H1 (cell line): ENCODE measurements at regions not wholly inside any gene's neighbourhood (a gene's known extent, or its start where the extent isn't known, plus 50 kb on each side); places are given as distances from the start of the nearest gene placed in this dataset.
A peak's percentile ranks its signal among the peaks of the same experiment; 100 is the strongest.

Experiments used
- CTCF ChIA-PET: fragments of 300-600 bp; sonication (Branson Sonifier 250); formaldehyde crosslinking; loops from one replicate; lab custom pipeline; 2021; ENCODE audit not compliant: partially characterized antibody; lab: Charles Lee
- POLR2A ChIA-PET: fragments of 300-600 bp; sonication (Branson Sonifier 250); formaldehyde crosslinking; loops from one replicate; lab custom pipeline; 2021; ENCODE audit warnings: inconsistent platforms; ENCODE audit not compliant: partially characterized antibody; lab: Charles Lee
- DNase-seq, 2 experiments: peaks; one replicate each; pipeline versions ENCODE4 v3.0.0 to v3.0.0-alpha.2; 2010 to 2022; ENCODE audit warnings: low spot score in 2 of 2, low read depth in 1 of 2, mixed read lengths in 1 of 2
- FAIRE-seq: peaks from 2 replicates; lab custom pipeline; 2011; peaks lifted over from hg19 to GRCh38; lab: Jason Lieb, UNC
- H2AFZ ChIP-seq: 2 replicates; pipeline ENCODE4 v1.8.1; 2012; ENCODE audit warnings: low read length, inconsistent platforms
- H2AK5ac ChIP-seq: 2 replicates; pipeline ENCODE4 v1.6.1; 2013; ENCODE audit warnings: low read depth, low read length
- H2BK120ac ChIP-seq: replicated peaks from 2 replicates; pipeline ENCODE3; 2013; ENCODE audit warnings: low read depth, low read length, inconsistent platforms
- H2BK12ac ChIP-seq: 2 replicates; pipeline ENCODE4 v1.6.1; 2013; ENCODE audit warnings: low read depth, low read length
- H2BK15ac ChIP-seq: 2 replicates; pipeline ENCODE4 v1.6.1; 2013; ENCODE audit warnings: low read length
- H2BK20ac ChIP-seq: 2 replicates; pipeline ENCODE4 v1.6.1; 2013; ENCODE audit warnings: low read length
- H2BK5ac ChIP-seq: 2 replicates; pipeline ENCODE4 v1.6.1; 2013; ENCODE audit warnings: low read depth, low read length
- H3K14ac ChIP-seq: 2 replicates; pipeline ENCODE4 v1.6.1; 2013; ENCODE audit warnings: inconsistent platforms; ENCODE audit not compliant: insufficient read length
- H3K18ac ChIP-seq: 2 replicates; pipeline ENCODE4 v1.6.1; 2013; ENCODE audit warnings: low read length; ENCODE audit errors: extremely low read depth
- H3K23ac ChIP-seq: 2 replicates; pipeline ENCODE4 v1.6.1; 2013; ENCODE audit warnings: inconsistent platforms; ENCODE audit not compliant: insufficient read length
- H3K23me2 ChIP-seq: 2 replicates; pipeline ENCODE4 v1.6.1; 2013; ENCODE audit warnings: low read depth, low read length
- H3K27ac ChIP-seq: 2 replicates; pipeline ENCODE4 v1.6.1; 2011; ENCODE audit warnings: low read depth, low read length, inconsistent platforms
- H3K27me3 ChIP-seq, 4 experiments: replicated peaks in 1 of 4; 1 replicate in 1 of 4; 2 replicates in 3 of 4; pipeline versions ENCODE4 v1.6.1 to v1.8.1; 2011 to 2013; ENCODE audit warnings: low read length in 3 of 4, mild to moderate bottlenecking in 3 of 4, inconsistent platforms in 2 of 4, mixed read lengths in 2 of 4, moderate library complexity in 1 of 4; ENCODE audit not compliant: control insufficient read depth in 3 of 4, insufficient read depth in 3 of 4; ENCODE audit errors: extremely low read depth in 1 of 4
- H3K36me3 ChIP-seq, 4 experiments: 2 replicates each; pipeline versions ENCODE4 v1.6.1 to v1.8.1; 2011 to 2013; ENCODE audit warnings: mild to moderate bottlenecking in 4 of 4, low read length in 3 of 4, moderate library complexity in 2 of 4, control low read depth in 1 of 4, inconsistent platforms in 1 of 4; ENCODE audit not compliant: insufficient read depth in 4 of 4, control insufficient read depth in 2 of 4
- H3K4ac ChIP-seq: replicated peaks from 2 replicates; pipeline ENCODE3; 2013; ENCODE audit warnings: low read length, low read depth, mixed read lengths, inconsistent platforms; ENCODE audit not compliant: insufficient read length
- H3K4me1 ChIP-seq, 4 experiments: replicated peaks in 1 of 4; 1 replicate in 1 of 4; 2 replicates in 3 of 4; pipeline versions ENCODE4 v1.6.1 to v1.8.1; 2011 to 2013; ENCODE audit warnings: low read length in 3 of 4, inconsistent platforms in 2 of 4, mixed read lengths in 1 of 4; ENCODE audit not compliant: insufficient read depth in 4 of 4, control insufficient read depth in 3 of 4
- H3K4me2 ChIP-seq, 2 experiments: 2 replicates each; pipeline versions ENCODE4 v1.6.1 to v1.8.1; 2011 to 2013; ENCODE audit warnings: low read depth in 2 of 2, low read length in 2 of 2, control low read depth in 1 of 2, inconsistent platforms in 1 of 2, mild to moderate bottlenecking in 1 of 2; ENCODE audit not compliant: insufficient read depth in 1 of 2
- H3K4me3 ChIP-seq, 4 experiments: fragments of 200-600, 300-600 bp in 1 of 4; sonication (generic), shearing (Covaris generic), sonication (Bioruptor Twin) in 1 of 4; 2 replicates each; pipeline versions ENCODE4 v1.5.1 to v1.8.1; 2011 to 2016; ENCODE audit warnings: low read length in 4 of 4, low read depth in 3 of 4, control low read depth in 2 of 4, inconsistent platforms in 2 of 4, mild to moderate bottlenecking in 2 of 4, mixed read lengths in 1 of 4, moderate library complexity in 1 of 4; ENCODE audit not compliant: insufficient read depth in 2 of 4; ENCODE audit errors: extremely low read depth in 1 of 4
- H3K56ac ChIP-seq: replicated peaks from 2 replicates; pipeline ENCODE3; 2013; ENCODE audit warnings: low read depth, mild to moderate bottlenecking, mixed read lengths, low read length, inconsistent platforms; ENCODE audit not compliant: insufficient read length
- H3K79me1 ChIP-seq: 2 replicates; pipeline ENCODE4 v1.6.1; 2013; ENCODE audit warnings: low read depth, low read length, control low read depth
- H3K79me2 ChIP-seq, 2 experiments: 2 replicates each; pipeline versions ENCODE4 v1.6.1 to v1.8.1; 2012 to 2013; ENCODE audit warnings: low read length in 2 of 2, mild to moderate bottlenecking in 2 of 2, inconsistent platforms in 1 of 2; ENCODE audit not compliant: insufficient read depth in 2 of 2, control insufficient read depth in 1 of 2
- H3K9ac ChIP-seq, 4 experiments: replicated peaks in 1 of 4; 1 replicate in 1 of 4; 2 replicates in 3 of 4; pipeline versions ENCODE4 v1.6.1 to v1.8.1; 2011 to 2013; ENCODE audit warnings: low read depth in 3 of 4, low read length in 3 of 4, control low read depth in 2 of 4, mild to moderate bottlenecking in 2 of 4, moderate library complexity in 2 of 4, inconsistent platforms in 1 of 4; ENCODE audit errors: extremely low read depth in 1 of 4
- H3K9me3 ChIP-seq, 2 experiments: 2 replicates each; pipeline versions ENCODE4 v1.6.1 to v1.8.1; 2012 to 2013; ENCODE audit warnings: mild to moderate bottlenecking in 2 of 2, moderate library complexity in 2 of 2, control low read depth in 1 of 2, inconsistent platforms in 1 of 2, low read depth in 1 of 2, low read length in 1 of 2, mixed read lengths in 1 of 2; ENCODE audit not compliant: insufficient read depth in 2 of 2
- H4K20me1 ChIP-seq, 2 experiments: replicated peaks in 1 of 2; 2 replicates each; pipeline versions ENCODE3 to v1.8.1; 2011 to 2013; ENCODE audit warnings: inconsistent platforms in 2 of 2, low read length in 2 of 2, mild to moderate bottlenecking in 1 of 2; ENCODE audit not compliant: insufficient read depth in 2 of 2, control insufficient read depth in 1 of 2
- H4K5ac ChIP-seq: 2 replicates; pipeline ENCODE4 v1.6.1; 2013; ENCODE audit warnings: low read length, low read depth, mixed read lengths, inconsistent platforms; ENCODE audit not compliant: insufficient read length
- H4K8ac ChIP-seq: 2 replicates; pipeline ENCODE4 v1.8.0; 2013; ENCODE audit warnings: mild to moderate bottlenecking, moderate library complexity, low read length, inconsistent platforms; ENCODE audit not compliant: insufficient read depth; ENCODE audit errors: extremely low read depth
- H4K91ac ChIP-seq: replicated peaks from 2 replicates; pipeline ENCODE3; 2013; ENCODE audit warnings: low read length, mixed read lengths, inconsistent platforms; ENCODE audit not compliant: insufficient read length
- ATF3 ChIP-seq: IDR thresholded peaks from 2 replicates; pipeline ENCODE4 v1.6.1; 2011; ENCODE audit warnings: low read depth, mild to moderate bottlenecking, low read length; ENCODE audit not compliant: insufficient read depth
- BACH1 ChIP-seq: IDR thresholded peaks from 2 replicates; pipeline ENCODE4 v1.6.1; 2012; ENCODE audit warnings: low read length, improper control_type of control experiment
- JUND ChIP-seq: IDR thresholded peaks from 2 replicates; pipeline ENCODE4 v1.6.1; 2011; ENCODE audit warnings: mild to moderate bottlenecking, improper control_type of control experiment, low read length
- KDM1A ChIP-seq: fragments of 200-600, 300-600 bp; sonication (generic); IDR thresholded peaks from 2 replicates; pipeline ENCODE4 v1.7.1; 2016; ENCODE audit warnings: mild to moderate bottlenecking, low read length, borderline replicate concordance
- KDM4A ChIP-seq: IDR thresholded peaks from one replicate; pipeline ENCODE4 v1.7.1; 2012; ENCODE audit warnings: low read depth, mild to moderate bottlenecking, moderate library complexity, low read length, inconsistent platforms; ENCODE audit not compliant: severe bottlenecking
- POLR2A ChIP-seq, 2 experiments: IDR thresholded peaks; 1 replicate in 1 of 2; 2 replicates in 1 of 2; pipeline ENCODE4 v1.6.1; 2011; ENCODE audit warnings: low read depth in 2 of 2, low read length in 2 of 2, mild to moderate bottlenecking in 2 of 2; ENCODE audit errors: control extremely low read depth in 1 of 2
- SP4 ChIP-seq: IDR thresholded peaks from 2 replicates; pipeline ENCODE4 v1.6.1; 2012; ENCODE audit warnings: low read length, inconsistent platforms
- TAF1 ChIP-seq: IDR thresholded peaks from 2 replicates; pipeline ENCODE4 v1.6.1; 2011; ENCODE audit warnings: mild to moderate bottlenecking, low read depth, low read length
- TBP ChIP-seq: IDR thresholded peaks from 2 replicates; pipeline ENCODE4 v1.6.1; 2011; ENCODE audit warnings: low read depth, low read length, improper control_type of control experiment
- TEAD4 ChIP-seq: IDR thresholded peaks from 2 replicates; pipeline ENCODE4 v1.6.1; 2012; ENCODE audit warnings: low read depth, low read length, inconsistent platforms, mixed read lengths
- YY1 ChIP-seq: IDR thresholded peaks from 2 replicates; pipeline ENCODE4 v1.6.1; 2011; ENCODE audit warnings: low read depth, mild to moderate bottlenecking, low read length
- WGBS, 2 experiments: shearing (Covaris generic) in 1 of 2; methylation state at CpG; one replicate each; pipeline versions ENCODE4 v1.1.6 to v1.1.7; 2013 to 2015; ENCODE audit warnings: low lambda C conversion rate in 2 of 2, mixed read lengths in 2 of 2, inconsistent platforms in 1 of 2, low coverage in 1 of 2, missing lambda C conversion rate in 1 of 2; ENCODE audit not compliant: insufficient replicate concordance in 2 of 2, insufficient coverage in 1 of 2, insufficient read length in 1 of 2; ENCODE audit errors: extremely low coverage in 1 of 2, missing lambda C conversion rate in 1 of 2; 5-methylcytosine and 5-hydroxymethylcytosine counted together

- no peaks in the 10 kb centered on the region for H3K79me2 ChIP-seq
- CTCF ChIA-PET, result interaction anchor here (0.6 to 1.2 kb wide), 6 partner anchors 14 to 213 kb away, joined by 3 to 4 read pairs (median 3); no protein-coding TSS in a partner anchor
- H3K4ac ChIP-seq, result no peak overlapping the region
- no peak overlapping the region; the same call in 1 of the 2 replicates for H3K27ac ChIP-seq
- peak overlapping the region; percentile 75; the same call in 1 of the 2 replicates for H2BK5ac ChIP-seq
- no peaks in the 10 kb centered on the region; a peak in 2 of 7 replicates for H3K27me3 ChIP-seq
- peak overlapping the region; percentile 44 for H4K5ac ChIP-seq
- H3K18ac ChIP-seq, result peak overlapping the region; percentile 96
- H3K4me1 ChIP-seq, result peaks cover 5 to 10% (median 6%) of the 10 kb centered on the region in 4 experiments; a peak in 6 of 7 replicates
- H4K8ac ChIP-seq, result peak overlapping the region; percentile 96
- H3K79me1 ChIP-seq, result no peaks in the 10 kb centered on the region; the same call in 1 of the 2 replicates
- H2BK20ac ChIP-seq, result 0 out of 2 replicates have a peak overlapping the region, but pooled peaks have one; percentile 61
- WGBS, 2 experiments, result 3% methylated on average over 52 of the region's 59 CpGs; no CpG with 5 or more reads in 1 of the 2 experiments
- POLR2A ChIA-PET, result interaction anchor here (0.8 to 2.9 kb wide), 11 partner anchors 12 to 266 kb away, joined by 3 to 35 read pairs (median 5); partner anchors contain the start of genes KCTD15 and LSM14A
- peak overlapping the region; percentile 39 to 64 (median 62) for H3K4me3 ChIP-seq
- no peaks in the 10 kb centered on the region for H3K36me3 ChIP-seq
- H3K23ac ChIP-seq, result no peak overlapping the region
- no peak overlapping the region for H3K14ac ChIP-seq
- H3K56ac ChIP-seq, result peak overlapping the region; percentile 48
- no peaks in the 10 kb centered on the region; a peak in 1 of 4 replicates for H3K9me3 ChIP-seq
- H3K23me2 ChIP-seq, result peaks cover 15% of the 10 kb centered on the region; the same call in 1 of the 2 replicates
- H2AK5ac ChIP-seq, result no peak overlapping the region
- peak overlapping the region; percentile 92; the same call in 1 of the 2 replicates for H2BK15ac ChIP-seq
- DNase-seq, result peak in 1 of 2 experiments; percentile 73
- FAIRE-seq, result no peak
- peak overlapping the region; percentile 29 for H2BK120ac ChIP-seq
- H3K4me2 ChIP-seq, result peak overlapping the region; percentile 68 to 81
- no peaks in the 10 kb centered on the region for H4K20me1 ChIP-seq
- H3K9ac ChIP-seq, result peak overlapping the region in 3 of 4 experiments; percentile 34 to 58 (median 35); a peak in 5 of 7 replicates
- H2BK12ac ChIP-seq, result peak overlapping the region; percentile 84
- peak overlapping the region; percentile 88 for H4K91ac ChIP-seq
- H2AFZ ChIP-seq, result peak overlapping the region; percentile 82; the same call in 1 of the 2 replicates
- TF ChIP-seq ATF3 (no peak), POLR2A (IDR thresholded peaks at IDR 0.05; ENCODE audit: control extremely low read depth in 1 of 2, low read depth in 2 of 2, low read length in 2 of 2) (peak in 1 of 2 experiments; percentile 22; a peak in 1 of 3 replicates), KDM1A (no peak), SP4 (no peak), YY1 (no peak; the same call in 1 of the 2 replicates), BACH1 (peak; percentile 12; the same call in 1 of the 2 replicates), TAF1 (0 out of 2 replicates have a peak, but pooled peaks have one; percentile 34), TEAD4 (no peak), TBP (peak; percentile 32; the same call in 1 of the 2 replicates), KDM4A (peak; percentile 70), JUND (peak; percentile 54; the same call in 1 of the 2 replicates)
Measured at GRCh38 chr19:33906578-33907335, 110.1 kb downstream of the KCTD15 start.
